ENCODE measurements at regions not wholly inside any gene's neighbourhood (a gene's known extent, or its start where the extent isn't known, plus 50 kb on each side); places are given as distances from the start of the nearest gene placed in this dataset.

- Histone ChIP-seq H3K27me3 (ENCODE audit: insufficient read depth, low read length) (no peaks in the 10 kb centered on the region), H3K9me3 (ENCODE audit: control insufficient read depth in 1 of 2, insufficient read depth in 1 of 2, low read depth in 1 of 2, low read length in 2 of 2) (no peaks in the 10 kb centered on the region), H2AFZ (ENCODE audit: low read depth, low read length, poor library complexity, severe bottlenecking) (no peak overlapping the region), H3K4me1 (ENCODE audit: control insufficient read depth in 1 of 2, insufficient read depth in 2 of 2, low read length in 2 of 2) (peaks cover 2 to 14% of the 10 kb centered on the region in 2 experiments; a peak in 3 of 4 replicates), H4K20me1 (ENCODE audit: insufficient read depth) (no peaks in the 10 kb centered on the region), H3K27ac (ENCODE audit: low read depth, low read length) (no peak overlapping the region), H3K9me2 (ENCODE audit: insufficient read depth) (no peaks in the 10 kb centered on the region), H3K9ac (ENCODE audit: low read length) (no peak overlapping the region), H3K4me2 (ENCODE audit: low read length) (no peak overlapping the region), H3K4me3 (replicated peaks in 1 of 2; ENCODE audit: low read depth in 1 of 2, low read length in 2 of 2) (no peak overlapping the region), H3K36me3 (ENCODE audit: control insufficient read depth in 1 of 2, insufficient read depth in 2 of 2, low read length in 2 of 2) (no peaks in the 10 kb centered on the region), H3K79me2 (ENCODE audit: insufficient read depth, low read length) (no peaks in the 10 kb centered on the region)
- RAD21 ChIA-PET (ENCODE audit: low non-redundant PET in 1 of 2, low total read pairs in 2 of 2, uncharacterized antibody in 2 of 2, unreplicated experiment in 2 of 2), result no interaction called here
- intact Hi-C loops (cut with micrococcal nuclease), result no loop called here
- DNase-seq (ENCODE audit: low read depth, low spot score), result no peak
- CTCF ChIA-PET, result no interaction called here
- ATAC-seq, result no peak
- no peak for TF ChIP-seq CTCF (IDR thresholded peaks at IDR 0.05 in 2 of 3, conservative IDR thresholded peaks at IDR 0.05 in 1 of 3; ENCODE audit: borderline replicate concordance in 1 of 3, insufficient read depth in 1 of 3, low read depth in 2 of 3, low read length in 2 of 3)
- TF ChIP-seq FOSL1 (IDR thresholded peaks at IDR 0.05; ENCODE audit: low read depth), result no peak
- TF ChIP-seq ATF3 (IDR thresholded peaks at IDR 0.05), result no peak
- TF ChIP-seq EZH2 (IDR thresholded peaks at IDR 0.05), result no peak
- no peak for TF ChIP-seq REST (IDR thresholded peaks at IDR 0.05; ENCODE audit: low read depth)
- TF ChIP-seq MAX (IDR thresholded peaks at IDR 0.05), result no peak
- no peak for TF ChIP-seq EGR1 (IDR thresholded peaks at IDR 0.05; ENCODE audit: low read depth)
- TF ChIP-seq ZBTB33 (IDR thresholded peaks at IDR 0.05; ENCODE audit: extremely low read depth, insufficient replicate concordance, low read length), result no peak
- TF ChIP-seq POLR2AphosphoS5 (IDR thresholded peaks at IDR 0.05; ENCODE audit: low read depth, low read length), result no peak
- no peak for TF ChIP-seq JUND (IDR thresholded peaks at IDR 0.05)
- no peak for TF ChIP-seq ZNF274 (IDR thresholded peaks at IDR 0.05; ENCODE audit: low read depth, low read length)
- TF ChIP-seq RAD21 (IDR thresholded peaks at IDR 0.05; ENCODE audit: low read depth), result no peak
- no peak for TF ChIP-seq YY1 (IDR thresholded peaks at IDR 0.05; ENCODE audit: extremely low read depth, insufficient replicate concordance, low read depth, low read length)
- TF ChIP-seq SIN3A (IDR thresholded peaks at IDR 0.05; ENCODE audit: low read depth), result no peak
- TF ChIP-seq CEBPB (IDR thresholded peaks at IDR 0.05; ENCODE audit: low read depth), result no peak
- no peak for TF ChIP-seq EZH2phosphoT487 (IDR thresholded peaks at IDR 0.05; ENCODE audit: borderline replicate concordance)
- BruUV-seq (replicated peaks), result no TSS peak
- POLR2A ChIA-PET, result no interaction called here
Observed at GRCh38 chr9:65409471-65409980, 124.5 kb upstream of the FOXD4L5 start.
